MM.1S (cell line): ENCODE measurements at regions not wholly inside any gene's neighbourhood (a gene's known extent, or its start where the extent isn't known, plus 50 kb on each side); places are given as distances from the start of the nearest gene placed in this dataset.

Experiments used
- DNase-seq: peaks from one replicate; pipeline ENCODE4 v3.0.0-alpha.2; 2015
- H2AFZ ChIP-seq: fragments of 300-600 bp; sonication (generic); 2 replicates; pipeline ENCODE4 v1.6.0; 2016; ENCODE audit warnings: antibody characterized with exemption, low read length
- H3F3A ChIP-seq: fragments of 300-600 bp; sonication (generic); 2 replicates; pipeline ENCODE4 v1.6.1; 2016; ENCODE audit warnings: mild to moderate bottlenecking, antibody characterized with exemption, low read length, moderate library complexity, mixed read lengths; ENCODE audit not compliant: insufficient read depth
- H3K27ac ChIP-seq: fragments of 300-600 bp; sonication (generic); 2 replicates; pipeline ENCODE4 v1.5.1; 2016; ENCODE audit warnings: mild to moderate bottlenecking, low read length
- H3K27me3 ChIP-seq: fragments of 300-600 bp; sonication (generic); replicated peaks from 2 replicates; pipeline ENCODE4 v1.6.0; 2016; ENCODE audit warnings: low read length; ENCODE audit not compliant: insufficient read depth
- H3K36me3 ChIP-seq: fragments of 300-600 bp; sonication (generic); replicated peaks from 2 replicates; pipeline ENCODE4 v1.6.1; 2016; ENCODE audit warnings: mild to moderate bottlenecking, low read length, mixed read lengths; ENCODE audit not compliant: insufficient read depth
- H3K4me1 ChIP-seq: fragments of 300-600 bp; sonication (generic); 2 replicates; pipeline ENCODE4 v1.6.1; 2016; ENCODE audit warnings: low read length, mixed read lengths
- H3K4me2 ChIP-seq: fragments of 300-600 bp; sonication (generic); 2 replicates; pipeline ENCODE4 v1.6.0; 2016; ENCODE audit warnings: low read depth, low read length
- H3K4me3 ChIP-seq: fragments of 300-600 bp; sonication (generic); 2 replicates; pipeline ENCODE4 v1.5.1; 2016; ENCODE audit warnings: low read length, mixed read lengths
- H3K79me2 ChIP-seq: fragments of 300-600 bp; sonication (generic); 2 replicates; pipeline ENCODE4 v1.6.1; 2016; ENCODE audit warnings: mixed run types, low read length, mixed read lengths
- H3K9ac ChIP-seq: fragments of 300-600 bp; sonication (generic); 2 replicates; pipeline ENCODE4 v1.6.1; 2016; ENCODE audit warnings: low read length, mixed read lengths
- H3K9me2 ChIP-seq: fragments of 300-600 bp; sonication (generic); replicated peaks from 2 replicates; pipeline ENCODE4 v1.6.1; 2016; ENCODE audit warnings: mild to moderate bottlenecking, low read length, mixed read lengths; ENCODE audit not compliant: insufficient read depth
- H3K9me3 ChIP-seq: fragments of 300-600 bp; sonication (generic); replicated peaks from 2 replicates; pipeline ENCODE4 v1.6.1; 2016; ENCODE audit warnings: mild to moderate bottlenecking, low read length, mixed read lengths; ENCODE audit not compliant: insufficient read depth
- H4K20me1 ChIP-seq: fragments of 300-600 bp; sonication (generic); 2 replicates; pipeline ENCODE4 v1.6.1; 2016; ENCODE audit warnings: mild to moderate bottlenecking, low read length, moderate library complexity, mixed read lengths; ENCODE audit not compliant: insufficient read depth
- CTCF ChIP-seq: fragments of 300-600 bp; sonication (generic); IDR thresholded peaks from 2 replicates; pipeline ENCODE4 v1.5.1; 2016; ENCODE audit warnings: antibody characterized with exemption, low read length, mixed read lengths
- EZH2 ChIP-seq: fragments of 300-600 bp; sonication (generic); optimal IDR thresholded peaks from 2 replicates; pipeline ENCODE3; 2017; ENCODE audit warnings: low read depth, mild to moderate bottlenecking, antibody characterized with exemption, low read length, mixed read lengths
- EZH2phosphoT487 ChIP-seq: fragments of 300-600 bp; sonication (generic); IDR thresholded peaks from 2 replicates; pipeline ENCODE4 v1.6.1; 2018; ENCODE audit warnings: antibody characterized with exemption, low read length

GRCh38 chr16:85466989-85467388, 146.1 kb upstream of the GSE1 start:
- Histone ChIP-seq H3K79me2 (no peaks in the 10 kb centered on the region), H3K4me2 (no peak overlapping the region), H3K27me3 (peaks cover 72% of the 10 kb centered on the region), H3K9ac (no peak overlapping the region), H3F3A (no peaks in the 10 kb centered on the region), H3K36me3 (no peaks in the 10 kb centered on the region), H3K27ac (no peak overlapping the region), H3K9me3 (no peaks in the 10 kb centered on the region), H3K4me1 (no peaks in the 10 kb centered on the region), H2AFZ (no peak overlapping the region), H4K20me1 (no peaks in the 10 kb centered on the region), H3K4me3 (no peak overlapping the region), H3K9me2 (no peaks in the 10 kb centered on the region)
- no peak for DNase-seq
- TF ChIP-seq CTCF, result no peak

- Histone ChIP-seq H3K27me3 (peaks cover 76% of the 10 kb centered on the region), H3K4me2 (no peak overlapping the region), H3K9me3 (no peaks in the 10 kb centered on the region), H4K20me1 (no peaks in the 10 kb centered on the region), H3K4me3 (no peak overlapping the region), H3F3A (no peaks in the 10 kb centered on the region), H3K9ac (no peak overlapping the region), H3K4me1 (no peaks in the 10 kb centered on the region), H3K27ac (no peak overlapping the region), H3K79me2 (no peaks in the 10 kb centered on the region), H3K36me3 (no peaks in the 10 kb centered on the region), H2AFZ (no peak overlapping the region), H3K9me2 (no peaks in the 10 kb centered on the region)
- DNase-seq, result no peak
- TF ChIP-seq EZH2phosphoT487, result no peak
These were observed 143.1 kb upstream of the GSE1 start for GRCh38 chr16:85469929-85470590.

- TF ChIP-seq EZH2 (no peak), CTCF (no peak), EZH2phosphoT487 (no peak)
- Histone ChIP-seq H4K20me1 (no peaks in the 10 kb centered on the region), H3K79me2 (no peaks in the 10 kb centered on the region), H2AFZ (no peak overlapping the region), H3K4me2 (no peak overlapping the region), H3K9me3 (no peaks in the 10 kb centered on the region), H3F3A (no peaks in the 10 kb centered on the region), H3K36me3 (no peaks in the 10 kb centered on the region), H3K27ac (no peak overlapping the region), H3K4me3 (no peak overlapping the region), H3K9ac (no peak overlapping the region), H3K9me2 (no peaks in the 10 kb centered on the region), H3K27me3 (peaks cover 73% of the 10 kb centered on the region), H3K4me1 (no peaks in the 10 kb centered on the region)
- DNase-seq, result no peak
These were observed 142.2 kb upstream of the GSE1 start for GRCh38 chr16:85470873-85471272.
